HCT116 (cell line): ENCODE measurements at regions not wholly inside any gene's neighbourhood (a gene's known extent, or its start where the extent isn't known, plus 50 kb on each side); places are given as distances from the start of the nearest gene placed in this dataset.

Experiments used
- ATAC-seq: fragments of 200-7000 bp; cut with Tn5 transposase; 2 replicates; pipeline ENCODE4 v1.9.1; 2020; ENCODE audit warnings: mild to moderate bottlenecking, moderate library complexity
- BruUV-seq: library from RNA; stranded (reverse); fragments of 400-500 nt; replicated peaks from 2 replicates; lab custom pipeline; 2021; lab: Mats Ljungman, UMichigan
- CTCF ChIA-PET: fragments of 300-600 bp; sonication (Branson Sonifier 250); formaldehyde crosslinking; loops from one replicate; lab custom pipeline; 2021; ENCODE audit warnings: antibody characterized with exemption; lab: Charles Lee
- POLR2A ChIA-PET: fragments of 300-600, 350-600 bp; sonication (Branson Sonifier 250); formaldehyde crosslinking; loops from one replicate; lab custom pipeline; 2021; ENCODE audit warnings: antibody characterized with exemption; lab: Charles Lee
- RAD21 ChIA-PET, 2 experiments: fragments of 300-600 bp; sonication (Branson Sonifier 250); formaldehyde crosslinking; loops; one replicate each; lab custom pipeline; 2023; ENCODE audit warnings: low total read pairs in 2 of 2; ENCODE audit not compliant: uncharacterized antibody in 2 of 2, unreplicated experiment in 2 of 2, low non-redundant PET in 1 of 2; lab: Charles Lee
- DNase-seq: peaks from one replicate; pipeline ENCODE4 v3.0.0-alpha.2; 2010; ENCODE audit warnings: low read depth, low spot score
- H2AFZ ChIP-seq: fragments of 200-600 bp; shearing (Covaris generic), sonication (generic); 2 replicates; pipeline ENCODE4 v1.6.1; 2017; ENCODE audit warnings: low read depth, mixed run types, mixed read lengths, antibody characterized with exemption, low read length; ENCODE audit not compliant: poor library complexity, severe bottlenecking
- H3K27ac ChIP-seq: 2 replicates; pipeline ENCODE4 v1.5.1; 2012; ENCODE audit warnings: low read depth, low read length
- H3K27me3 ChIP-seq: fragments of 200-600 bp; sonication (generic); 2 replicates; pipeline ENCODE4 v1.6.1; 2016; ENCODE audit warnings: mixed run types, low read length, mixed read lengths; ENCODE audit not compliant: insufficient read depth
- H3K36me3 ChIP-seq, 2 experiments: fragments of 200-500 bp in 1 of 2; fragments of 200-600 bp in 1 of 2; sonication (Bioruptor generic) in 1 of 2; sonication (generic) in 1 of 2; 2 replicates each; pipeline versions ENCODE4 v1.5.1 to v1.6.1; 2014 to 2016; ENCODE audit warnings: low read length in 2 of 2, inconsistent platforms in 1 of 2, mixed read lengths in 1 of 2, mixed run types in 1 of 2; ENCODE audit not compliant: insufficient read depth in 2 of 2, control insufficient read depth in 1 of 2
- H3K4me1 ChIP-seq, 2 experiments: fragments of 200-600 bp in 1 of 2; sonication (generic) in 1 of 2; 2 replicates each; pipeline versions ENCODE4 v1.5.1 to v1.6.1; 2012 to 2017; ENCODE audit warnings: low read length in 2 of 2, inconsistent platforms in 1 of 2, mild to moderate bottlenecking in 1 of 2, mixed read lengths in 1 of 2, mixed run types in 1 of 2, moderate library complexity in 1 of 2; ENCODE audit not compliant: insufficient read depth in 2 of 2, control insufficient read depth in 1 of 2
- H3K4me2 ChIP-seq: fragments of 200-600 bp; sonication (generic); 2 replicates; pipeline ENCODE4 v1.6.1; 2017; ENCODE audit warnings: mixed run types, low read length, mixed read lengths
- H3K4me3 ChIP-seq, 2 experiments: fragments of 200-600 bp in 1 of 2; sonication (generic) in 1 of 2; replicated peaks in 1 of 2; 2 replicates each; pipeline ENCODE4 v1.5.1; 2011 to 2016; ENCODE audit warnings: low read length in 2 of 2, control low read depth in 1 of 2, low read depth in 1 of 2, mild to moderate bottlenecking in 1 of 2, mixed read lengths in 1 of 2, mixed run types in 1 of 2
- H3K79me2 ChIP-seq: fragments of 200-600 bp; sonication (generic); 2 replicates; pipeline ENCODE4 v1.6.1; 2017; ENCODE audit warnings: mild to moderate bottlenecking, mixed run types, low read length, moderate library complexity, mixed read lengths; ENCODE audit not compliant: insufficient read depth
- H3K9ac ChIP-seq: fragments of 200-600 bp; sonication (generic); 2 replicates; pipeline ENCODE4 v1.6.1; 2016; ENCODE audit warnings: low read length, mixed read lengths
- H3K9me2 ChIP-seq: fragments of 200-600 bp; sonication (generic), shearing (Covaris generic); 2 replicates; pipeline ENCODE4 v1.6.1; 2017; ENCODE audit warnings: mixed run types, mild to moderate bottlenecking, moderate library complexity; ENCODE audit not compliant: insufficient read depth
- H3K9me3 ChIP-seq, 2 experiments: fragments of 200-500 bp in 1 of 2; fragments of 200-600 bp in 1 of 2; sonication (Bioruptor generic) in 1 of 2; sonication (generic) in 1 of 2; 2 replicates each; pipeline ENCODE4 v1.6.1; 2014 to 2017; ENCODE audit warnings: low read length in 2 of 2, mixed read lengths in 2 of 2, inconsistent platforms in 1 of 2, low read depth in 1 of 2, mild to moderate bottlenecking in 1 of 2, mixed run types in 1 of 2, moderate library complexity in 1 of 2; ENCODE audit not compliant: control insufficient read depth in 1 of 2, insufficient read depth in 1 of 2
- H4K20me1 ChIP-seq: fragments of 200-600 bp; sonication (generic), shearing (Covaris generic); 2 replicates; pipeline ENCODE4 v1.6.1; 2017; ENCODE audit warnings: mixed run types, mild to moderate bottlenecking, moderate library complexity; ENCODE audit not compliant: insufficient read depth
- ATF3 ChIP-seq: IDR thresholded peaks from 2 replicates; pipeline ENCODE4 v1.6.1; 2012
- CBX3 ChIP-seq: IDR thresholded peaks from 2 replicates; pipeline ENCODE4 v1.6.1; 2012; ENCODE audit warnings: low read depth
- CTCF ChIP-seq, 3 experiments: fragments of 200-600 bp in 1 of 3; sonication (generic) in 1 of 3; IDR thresholded peaks in 2 of 3; conservative IDR thresholded peaks in 1 of 3; 2 replicates each; pipeline ENCODE4 v1.5.1; 2012 to 2017; ENCODE audit warnings: low read depth in 2 of 3, low read length in 2 of 3, antibody characterized with exemption in 1 of 3, borderline replicate concordance in 1 of 3, control low read depth in 1 of 3, mild to moderate bottlenecking in 1 of 3, mixed read lengths in 1 of 3, mixed run types in 1 of 3, moderate library complexity in 1 of 3; ENCODE audit not compliant: insufficient read depth in 1 of 3
- EGR1 ChIP-seq: IDR thresholded peaks from 2 replicates; pipeline ENCODE4 v1.6.1; 2012; ENCODE audit warnings: low read depth
- FOSL1 ChIP-seq: IDR thresholded peaks from 2 replicates; pipeline ENCODE4 v1.6.1; 2012; ENCODE audit warnings: low read depth
- JUND ChIP-seq: IDR thresholded peaks from 2 replicates; pipeline ENCODE4 v1.6.1; 2012
- MAX ChIP-seq: IDR thresholded peaks from 2 replicates; pipeline ENCODE4 v1.6.1; 2012
- POLR2AphosphoS5 ChIP-seq: IDR thresholded peaks from 2 replicates; pipeline ENCODE4 v1.6.1; 2011; ENCODE audit warnings: mild to moderate bottlenecking, low read depth, low read length, moderate library complexity
- REST ChIP-seq: IDR thresholded peaks from 2 replicates; pipeline ENCODE4 v1.6.1; 2012; ENCODE audit warnings: low read depth
- SIN3A ChIP-seq: IDR thresholded peaks from 2 replicates; pipeline ENCODE4 v1.6.1; 2012; ENCODE audit warnings: low read depth
- SP1 ChIP-seq: IDR thresholded peaks from 2 replicates; pipeline ENCODE4 v1.6.1; 2012; ENCODE audit warnings: low read depth
- TCF7L2 ChIP-seq: IDR thresholded peaks from 2 replicates; pipeline ENCODE4 v1.7.0; 2011; ENCODE audit warnings: borderline replicate concordance, inconsistent platforms; ENCODE audit not compliant: insufficient read depth, insufficient read length; ENCODE audit errors: extremely low read depth
- YY1 ChIP-seq: IDR thresholded peaks from 2 replicates; pipeline ENCODE4 v1.6.1; 2011; ENCODE audit warnings: low read length, low read depth, moderate library complexity, mild to moderate bottlenecking; ENCODE audit not compliant: insufficient replicate concordance; ENCODE audit errors: extremely low read depth
- ZBTB33 ChIP-seq: IDR thresholded peaks from 2 replicates; pipeline ENCODE4 v1.6.1; 2011; ENCODE audit warnings: mild to moderate bottlenecking, low read length, moderate library complexity; ENCODE audit not compliant: insufficient replicate concordance; ENCODE audit errors: extremely low read depth
- ZNF274 ChIP-seq: fragments of 200-500 bp; sonication (Bioruptor generic); IDR thresholded peaks from 2 replicates; pipeline ENCODE4 v1.6.1; 2014; ENCODE audit warnings: mild to moderate bottlenecking, low read depth, low read length, inconsistent platforms
- intact Hi-C: fragments of 100-400 bp; cut with micrococcal nuclease; formaldehyde crosslinking; loops from 2 replicates; pipeline ENCODE4 v1.10.0; 2022

GRCh38 chr5:39486361-39486760, 61.6 kb upstream of the DAB2 start (continued):
- no peak for TF ChIP-seq CBX3

GRCh38 chr5:39485079-39485478, 60.3 kb upstream of the DAB2 start:
- no peaks in the 10 kb centered on the region for H3K27me3 ChIP-seq
- ChIA-PET RAD21 (no interaction called here), CTCF (no interaction called here), POLR2A (no interaction called here)
- no peaks in the 10 kb centered on the region for H3K79me2 ChIP-seq
- H3K27ac ChIP-seq = no peak overlapping the region
- no peak for DNase-seq
- H3K9me3 ChIP-seq = no peaks in the 10 kb centered on the region
- H3K9me2 ChIP-seq = no peaks in the 10 kb centered on the region
- H3K9ac ChIP-seq = no peak overlapping the region
- H3K4me1 ChIP-seq = no peaks in the 10 kb centered on the region
- H4K20me1 ChIP-seq = no peaks in the 10 kb centered on the region
- intact Hi-C loops = no loop called here
- H3K4me2 ChIP-seq = no peak overlapping the region
- H2AFZ ChIP-seq = no peak overlapping the region
- BruUV-seq = no TSS peak
- no peak overlapping the region for H3K4me3 ChIP-seq
- no peak for ATAC-seq
- TF ChIP-seq FOSL1 = no peak
- TF ChIP-seq YY1 = no peak
- no peak for TF ChIP-seq MAX
- no peak for TF ChIP-seq EGR1
- TF ChIP-seq TCF7L2 = no peak
- no peak for TF ChIP-seq SIN3A
- no peak for TF ChIP-seq ATF3
- TF ChIP-seq ZBTB33 = no peak
- no peak for TF ChIP-seq JUND
- TF ChIP-seq CBX3 = no peak
- TF ChIP-seq REST = no peak
- TF ChIP-seq CTCF (IDR thresholded peaks at IDR 0.05 in 2 of 3, conservative IDR thresholded peaks at IDR 0.05 in 1 of 3; ENCODE audit: borderline replicate concordance in 1 of 3, insufficient read depth in 1 of 3, low read depth in 2 of 3, low read length in 2 of 3) = no peak
- no peak for TF ChIP-seq POLR2AphosphoS5
- TF ChIP-seq ZNF274 = no peak
- no peak for TF ChIP-seq SP1
- no peaks in the 10 kb centered on the region for H3K36me3 ChIP-seq
